Gastrocnemius medialis (tissue), 4 donors: ENCODE measurements at regions not wholly inside any gene's neighbourhood (a gene's known extent, or its start where the extent isn't known, plus 50 kb on each side); places are given as distances from the start of the nearest gene placed in this dataset.

Source experiments
- CTCF ChIP-seq, 5 experiments: fragments of 450-650 bp in 3 of 5; fragments of 200-600 bp in 2 of 5; sonication (generic) in 2 of 5; IDR thresholded peaks in 4 of 5; conservative IDR thresholded peaks in 1 of 5; 1 replicate in 4 of 5; 2 replicates in 1 of 5; pipeline ENCODE4 v1.5.1; 2016 to 2019; ENCODE audit warnings: antibody characterized with exemption in 5 of 5, mild to moderate bottlenecking in 3 of 5, moderate library complexity in 3 of 5
- POLR2A ChIP-seq, 2 donors: fragments of 450-650 bp; IDR thresholded peaks; one replicate each; pipeline ENCODE4 v1.6.1; 2017; ENCODE audit warnings: antibody characterized with exemption in 2 of 2, mild to moderate bottlenecking in 2 of 2, moderate library complexity in 2 of 2

GRCh38 chr14:83085725-83086124 is 1552.1 kb upstream of the SEL1L start:
- TF ChIP-seq POLR2A (IDR thresholded peaks at IDR 0.05) (no peak), CTCF (IDR thresholded peaks at IDR 0.05 in 4 of 5, conservative IDR thresholded peaks at IDR 0.05 in 1 of 5) (no peak)
